ENCODE measurements at regions not wholly inside any gene's neighbourhood (a gene's known extent, or its start where the extent isn't known, plus 50 kb on each side); places are given as distances from the start of the nearest gene placed in this dataset.

DNA sequence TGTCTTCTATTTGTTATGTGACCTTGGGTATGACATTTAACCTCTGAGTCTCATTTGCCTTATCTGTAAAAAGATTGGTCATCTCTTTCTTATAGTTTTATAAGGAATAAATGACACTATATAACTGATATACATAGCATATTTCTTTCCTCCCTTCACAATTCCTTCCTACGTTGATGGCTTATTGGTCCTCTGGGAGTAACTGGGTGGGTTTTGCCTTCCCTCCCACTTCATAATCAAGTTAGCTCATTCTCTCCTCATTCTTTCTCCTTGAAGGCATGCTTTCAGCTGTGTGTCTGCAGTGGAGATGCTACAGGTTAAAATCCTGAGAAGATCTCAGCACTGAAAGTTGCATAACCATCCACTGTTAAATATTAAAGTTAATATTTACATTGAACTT, 382.4 kb downstream of the TMEM38B start:
- H3K9me3 ChIP-seq, result no peaks in the 10 kb centered on the region
- intact Hi-C loops (cut with DNase I; ENCODE audit: low total_unique reads), result no loop called here
- no peaks in the 10 kb centered on the region for H3K27me3 ChIP-seq
- no peaks in the 10 kb centered on the region for H3K36me3 ChIP-seq
- no peaks in the 10 kb centered on the region for H3K4me1 ChIP-seq
- no peak overlapping the region for H3K4me3 ChIP-seq
- no peak overlapping the region for H3K27ac ChIP-seq
- no peak for DNase-seq
- TF ChIP-seq POLR2A (IDR thresholded peaks at IDR 0.05), result no peak
- TF ChIP-seq, protein P1, sequence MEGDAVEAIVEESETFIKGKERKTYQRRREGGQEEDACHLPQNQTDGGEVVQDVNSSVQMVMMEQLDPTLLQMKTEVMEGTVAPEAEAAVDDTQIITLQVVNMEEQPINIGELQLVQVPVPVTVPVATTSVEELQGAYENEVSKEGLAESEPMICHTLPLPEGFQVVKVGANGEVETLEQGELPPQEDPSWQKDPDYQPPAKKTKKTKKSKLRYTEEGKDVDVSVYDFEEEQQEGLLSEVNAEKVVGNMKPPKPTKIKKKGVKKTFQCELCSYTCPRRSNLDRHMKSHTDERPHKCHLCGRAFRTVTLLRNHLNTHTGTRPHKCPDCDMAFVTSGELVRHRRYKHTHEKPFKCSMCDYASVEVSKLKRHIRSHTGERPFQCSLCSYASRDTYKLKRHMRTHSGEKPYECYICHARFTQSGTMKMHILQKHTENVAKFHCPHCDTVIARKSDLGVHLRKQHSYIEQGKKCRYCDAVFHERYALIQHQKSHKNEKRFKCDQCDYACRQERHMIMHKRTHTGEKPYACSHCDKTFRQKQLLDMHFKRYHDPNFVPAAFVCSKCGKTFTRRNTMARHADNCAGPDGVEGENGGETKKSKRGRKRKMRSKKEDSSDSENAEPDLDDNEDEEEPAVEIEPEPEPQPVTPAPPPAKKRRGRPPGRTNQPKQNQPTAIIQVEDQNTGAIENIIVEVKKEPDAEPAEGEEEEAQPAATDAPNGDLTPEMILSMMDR (IDR thresholded peaks at IDR 0.05), result no peak

DNA sequence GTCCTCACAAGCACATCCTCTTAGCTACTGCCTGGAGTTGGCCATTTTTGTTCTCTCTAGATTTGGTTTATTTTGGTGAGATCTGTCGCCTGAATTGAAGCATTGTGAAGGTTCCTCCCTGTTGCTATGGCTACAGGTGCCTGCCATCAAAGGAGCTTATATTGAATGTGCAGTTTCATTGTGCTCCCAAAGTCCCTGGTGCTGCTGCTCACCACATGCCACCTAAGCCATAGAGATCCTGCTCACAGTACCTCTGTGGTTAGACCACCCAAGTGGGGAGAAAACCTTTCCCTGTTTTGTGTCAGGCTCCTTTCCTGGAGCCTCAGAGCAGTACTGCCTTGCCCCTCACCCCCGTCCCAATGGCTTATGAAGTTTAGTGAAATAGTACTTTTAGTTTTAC, 383.4 kb downstream of the TMEM38B start:
- no peaks in the 10 kb centered on the region for H3K4me1 ChIP-seq
- no peak overlapping the region for H3K27ac ChIP-seq
- H3K27me3 ChIP-seq, result no peaks in the 10 kb centered on the region
- no peaks in the 10 kb centered on the region for H3K36me3 ChIP-seq
- intact Hi-C loops (cut with DNase I; ENCODE audit: low total_unique reads), result no loop called here
- H3K9me3 ChIP-seq, result no peaks in the 10 kb centered on the region
- no peak overlapping the region for H3K4me3 ChIP-seq
- no peak for TF ChIP-seq POLR2A (IDR thresholded peaks at IDR 0.05)
- TF ChIP-seq, protein P1 (IDR thresholded peaks at IDR 0.05), result no peak
- no peak for DNase-seq

DNA sequence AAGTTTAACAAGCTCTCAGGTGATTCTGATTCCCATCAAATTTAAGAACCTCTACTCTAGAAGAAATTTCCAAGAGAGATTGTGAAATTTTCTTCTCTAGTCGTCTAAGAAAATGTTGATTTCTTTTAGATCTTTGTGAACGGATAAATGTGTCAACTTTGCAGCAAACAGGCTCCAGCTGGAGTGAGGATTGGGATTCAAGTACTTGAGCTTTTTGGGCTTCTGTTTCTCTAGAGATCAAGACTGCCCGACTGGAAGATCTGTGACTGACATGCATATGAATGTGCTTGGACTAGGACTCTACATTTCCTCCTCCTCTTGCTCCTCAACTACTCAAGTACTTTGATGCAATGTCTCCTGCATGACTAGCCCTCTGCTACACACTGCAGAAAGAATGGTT, 388.3 kb downstream of the TMEM38B start:
- intact Hi-C loops (cut with DNase I; ENCODE audit: low total_unique reads), result no loop called here
- Histone ChIP-seq H3K27me3 (no peaks in the 10 kb centered on the region), H3K4me3 (no peak overlapping the region), H3K9me3 (no peaks in the 10 kb centered on the region), H3K27ac (no peak overlapping the region), H3K4me1 (no peaks in the 10 kb centered on the region), H3K36me3 (no peaks in the 10 kb centered on the region)
- no peak for TF ChIP-seq POLR2A (IDR thresholded peaks at IDR 0.05)
- TF ChIP-seq, protein P1 (IDR thresholded peaks at IDR 0.05), result no peak
- DNase-seq, result no peak

DNA sequence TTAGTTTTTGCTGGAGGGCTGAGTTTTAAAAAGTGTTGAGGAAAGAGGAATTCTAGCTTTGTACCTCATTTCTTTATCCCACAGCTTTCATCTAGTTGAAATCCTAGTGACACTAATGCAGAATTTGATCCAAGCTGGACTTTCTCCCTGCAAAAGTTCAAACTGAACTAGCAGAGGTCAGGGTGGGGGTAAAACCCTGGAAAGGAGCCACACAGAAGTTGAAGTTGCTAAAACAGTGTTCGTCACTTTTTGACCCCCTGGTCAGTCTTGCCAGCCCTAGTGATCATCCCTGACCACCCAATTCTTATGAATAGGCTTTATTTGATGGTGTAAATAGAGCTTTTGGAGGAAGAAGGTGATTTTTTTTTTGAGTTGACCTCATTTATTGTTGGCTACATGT, 390.4 kb downstream of the TMEM38B start:
- intact Hi-C loops (cut with DNase I; ENCODE audit: low total_unique reads), result no loop called here
- no peaks in the 10 kb centered on the region for H3K4me1 ChIP-seq
- no peaks in the 10 kb centered on the region for H3K27me3 ChIP-seq
- no peaks in the 10 kb centered on the region for H3K36me3 ChIP-seq
- no peak overlapping the region for H3K27ac ChIP-seq
- no peak for TF ChIP-seq POLR2A (IDR thresholded peaks at IDR 0.05)
- TF ChIP-seq, protein P1 (IDR thresholded peaks at IDR 0.05), result no peak
- H3K9me3 ChIP-seq, result no peaks in the 10 kb centered on the region
- H3K4me3 ChIP-seq, result no peak overlapping the region
- no peak for DNase-seq

DNA sequence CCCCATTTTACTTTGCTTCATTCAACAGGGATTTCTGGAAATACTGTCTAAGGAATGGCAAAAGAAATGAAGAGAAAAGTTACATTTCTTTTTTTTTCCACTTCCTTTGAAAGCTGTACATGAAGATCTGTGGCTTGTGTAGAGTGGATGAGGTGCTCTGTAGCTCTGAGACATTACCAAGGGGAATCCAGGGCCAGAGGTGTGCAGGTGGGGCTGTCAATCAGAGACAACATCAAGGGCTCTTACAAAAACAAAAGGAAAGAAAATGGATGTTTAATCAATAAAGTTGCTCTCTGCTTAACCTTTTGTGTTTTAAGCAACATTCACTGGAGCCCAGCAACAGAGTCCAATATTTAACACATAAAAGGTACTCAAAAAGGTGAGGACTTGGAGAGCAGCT, 391.1 kb downstream of the TMEM38B start:
- no peaks in the 10 kb centered on the region for H3K4me1 ChIP-seq
- TF ChIP-seq POLR2A (IDR thresholded peaks at IDR 0.05), result no peak
- TF ChIP-seq, protein P1 (IDR thresholded peaks at IDR 0.05), result no peak
- no peaks in the 10 kb centered on the region for H3K9me3 ChIP-seq
- no peak overlapping the region for H3K4me3 ChIP-seq
- intact Hi-C loops (cut with DNase I; ENCODE audit: low total_unique reads), result no loop called here
- H3K27ac ChIP-seq, result no peak overlapping the region
- DNase-seq, result no peak
- no peaks in the 10 kb centered on the region for H3K36me3 ChIP-seq
- no peaks in the 10 kb centered on the region for H3K27me3 ChIP-seq

Measured in uterus (tissue), 3 donors.